ENCODE measurements at regions not wholly inside any gene's neighbourhood (a gene's known extent, or its start where the extent isn't known, plus 50 kb on each side); places are given as distances from the start of the nearest gene placed in this dataset.

- Histone ChIP-seq H3K27ac (ENCODE audit: low read length) (no peak overlapping the region), H3K36me3 (replicated peaks; ENCODE audit: low read depth, low read length) (no peaks in the 10 kb centered on the region), H3K4me3 (ENCODE audit: low read length) (no peak overlapping the region), H3K27me3 (ENCODE audit: low read depth, low read length) (no peaks in the 10 kb centered on the region), H3K9ac (ENCODE audit: low read length) (no peak overlapping the region), H4K20me1 (ENCODE audit: insufficient read depth, low read length) (no peaks in the 10 kb centered on the region), H3K9me3 (ENCODE audit: insufficient read depth, low read length) (no peaks in the 10 kb centered on the region), H3K79me2 (ENCODE audit: low read length) (no peaks in the 10 kb centered on the region), H2AFZ (ENCODE audit: low read depth, low read length) (no peak overlapping the region), H3K4me2 (ENCODE audit: low read length) (no peak overlapping the region), H3K4me1 (ENCODE audit: low read length) (no peaks in the 10 kb centered on the region)
- no peak for TF ChIP-seq CTCF (IDR thresholded peaks at IDR 0.05; ENCODE audit: low read depth, low read length)
Measured at GRCh38 chr16:52386694-52387093, 160.2 kb downstream of the TOX3 start.

- Histone ChIP-seq H3K4me1 (ENCODE audit: low read length) (no peaks in the 10 kb centered on the region), H3K4me3 (ENCODE audit: low read length) (no peak overlapping the region), H3K36me3 (replicated peaks; ENCODE audit: low read depth, low read length) (no peaks in the 10 kb centered on the region), H3K79me2 (ENCODE audit: low read length) (no peaks in the 10 kb centered on the region), H3K4me2 (ENCODE audit: low read length) (no peak overlapping the region), H4K20me1 (ENCODE audit: insufficient read depth, low read length) (no peaks in the 10 kb centered on the region), H3K27ac (ENCODE audit: low read length) (no peak overlapping the region), H2AFZ (ENCODE audit: low read depth, low read length) (no peak overlapping the region), H3K9ac (ENCODE audit: low read length) (no peak overlapping the region), H3K27me3 (ENCODE audit: low read depth, low read length) (no peaks in the 10 kb centered on the region), H3K9me3 (ENCODE audit: insufficient read depth, low read length) (no peaks in the 10 kb centered on the region)
- TF ChIP-seq CTCF (IDR thresholded peaks at IDR 0.05; ENCODE audit: low read depth, low read length): no peak
- TF ChIP-seq EZH2phosphoT487 (IDR thresholded peaks at IDR 0.05; ENCODE audit: low read depth): no peak
Measured at GRCh38 chr16:52384378-52384777, 162.6 kb downstream of the TOX3 start.

- no peaks in the 10 kb centered on the region for H3K9me3 ChIP-seq (ENCODE audit: insufficient read depth, low read length)
- no peak overlapping the region for H2AFZ ChIP-seq (ENCODE audit: low read depth, low read length)
- H3K4me1 ChIP-seq (ENCODE audit: low read length): no peaks in the 10 kb centered on the region
- H3K4me3 ChIP-seq (ENCODE audit: low read length): no peak overlapping the region
- H4K20me1 ChIP-seq (ENCODE audit: insufficient read depth, low read length): no peaks in the 10 kb centered on the region
- no peak overlapping the region for H3K27ac ChIP-seq (ENCODE audit: low read length)
- no peak overlapping the region for H3K9ac ChIP-seq (ENCODE audit: low read length)
- no peak for TF ChIP-seq CTCF (IDR thresholded peaks at IDR 0.05; ENCODE audit: low read depth, low read length)
- no peaks in the 10 kb centered on the region for H3K27me3 ChIP-seq (ENCODE audit: low read depth, low read length)
- no peak overlapping the region for H3K4me2 ChIP-seq (ENCODE audit: low read length)
- H3K36me3 ChIP-seq (replicated peaks; ENCODE audit: low read depth, low read length): no peaks in the 10 kb centered on the region
- no peaks in the 10 kb centered on the region for H3K79me2 ChIP-seq (ENCODE audit: low read length)
Measured at GRCh38 chr16:52383640-52384292, 163.2 kb downstream of the TOX3 start.

GRCh38 chr16:52383119-52383518, 163.8 kb downstream of the TOX3 start:
- no peaks in the 10 kb centered on the region for H3K27me3 ChIP-seq (ENCODE audit: low read depth, low read length)
- no peak overlapping the region for H3K9ac ChIP-seq (ENCODE audit: low read length)
- H3K9me3 ChIP-seq (ENCODE audit: insufficient read depth, low read length): no peaks in the 10 kb centered on the region
- H2AFZ ChIP-seq (ENCODE audit: low read depth, low read length): no peak overlapping the region
- H3K27ac ChIP-seq (ENCODE audit: low read length): no peak overlapping the region
- H3K79me2 ChIP-seq (ENCODE audit: low read length): no peaks in the 10 kb centered on the region
- no peak for TF ChIP-seq CTCF (IDR thresholded peaks at IDR 0.05; ENCODE audit: low read depth, low read length)
- no peak for TF ChIP-seq EZH2phosphoT487 (IDR thresholded peaks at IDR 0.05; ENCODE audit: low read depth)
- no peaks in the 10 kb centered on the region for H3K4me1 ChIP-seq (ENCODE audit: low read length)
- H3K36me3 ChIP-seq (replicated peaks; ENCODE audit: low read depth, low read length): no peaks in the 10 kb centered on the region
- H3K4me3 ChIP-seq (ENCODE audit: low read length): no peak overlapping the region
- H4K20me1 ChIP-seq (ENCODE audit: insufficient read depth, low read length): no peaks in the 10 kb centered on the region
- H3K4me2 ChIP-seq (ENCODE audit: low read length): no peak overlapping the region
